Mesothelial cell of epicardium (in vitro differentiated cells): ENCODE measurements at regions not wholly inside any gene's neighbourhood (a gene's known extent, or its start where the extent isn't known, plus 50 kb on each side); places are given as distances from the start of the nearest gene placed in this dataset.

Source experiments
- DNase-seq, 2 experiments: peaks; one replicate each; pipeline ENCODE4 v3.0.0; 2021; ENCODE audit warnings: low spot score in 2 of 2; ENCODE audit not compliant: unreplicated experiment in 2 of 2
- H3K27ac Mint-ChIP-seq: 2 replicates; pipeline ENCODE4 v1.8.0; 2021; ENCODE audit warnings: mixed read lengths
- H3K27me3 Mint-ChIP-seq: 2 replicates; pipeline ENCODE4 v1.8.0; 2021; ENCODE audit warnings: low read depth, mixed read lengths
- H3K36me3 Mint-ChIP-seq: 2 replicates; pipeline ENCODE4 v1.8.0; 2021; ENCODE audit warnings: mixed read lengths
- H3K4me1 Mint-ChIP-seq: 2 replicates; pipeline ENCODE4 v1.8.0; 2021; ENCODE audit warnings: mixed read lengths
- H3K4me3 Mint-ChIP-seq: 2 replicates; pipeline ENCODE4 v1.8.0; 2021; ENCODE audit warnings: mild to moderate bottlenecking, moderate library complexity, mixed read lengths
- H3K9me3 Mint-ChIP-seq: 2 replicates; pipeline ENCODE4 v1.8.0; 2021; ENCODE audit warnings: mixed read lengths
- TF ChIP-seq, protein P1 (sequence below): fragments of 200-600 bp; sonication (generic); IDR thresholded peaks from one replicate; pipeline ENCODE4 v1.5.0; 2021; ENCODE audit warnings: antibody characterized with exemption; ENCODE audit not compliant: unreplicated experiment

GRCh38 chr5:12920527-12920926 lies 1016.3 kb upstream of the CTNND2 start:
- TF ChIP-seq, protein P1, sequence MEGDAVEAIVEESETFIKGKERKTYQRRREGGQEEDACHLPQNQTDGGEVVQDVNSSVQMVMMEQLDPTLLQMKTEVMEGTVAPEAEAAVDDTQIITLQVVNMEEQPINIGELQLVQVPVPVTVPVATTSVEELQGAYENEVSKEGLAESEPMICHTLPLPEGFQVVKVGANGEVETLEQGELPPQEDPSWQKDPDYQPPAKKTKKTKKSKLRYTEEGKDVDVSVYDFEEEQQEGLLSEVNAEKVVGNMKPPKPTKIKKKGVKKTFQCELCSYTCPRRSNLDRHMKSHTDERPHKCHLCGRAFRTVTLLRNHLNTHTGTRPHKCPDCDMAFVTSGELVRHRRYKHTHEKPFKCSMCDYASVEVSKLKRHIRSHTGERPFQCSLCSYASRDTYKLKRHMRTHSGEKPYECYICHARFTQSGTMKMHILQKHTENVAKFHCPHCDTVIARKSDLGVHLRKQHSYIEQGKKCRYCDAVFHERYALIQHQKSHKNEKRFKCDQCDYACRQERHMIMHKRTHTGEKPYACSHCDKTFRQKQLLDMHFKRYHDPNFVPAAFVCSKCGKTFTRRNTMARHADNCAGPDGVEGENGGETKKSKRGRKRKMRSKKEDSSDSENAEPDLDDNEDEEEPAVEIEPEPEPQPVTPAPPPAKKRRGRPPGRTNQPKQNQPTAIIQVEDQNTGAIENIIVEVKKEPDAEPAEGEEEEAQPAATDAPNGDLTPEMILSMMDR, result no peak
- H3K36me3 Mint-ChIP-seq, result no peaks in the 10 kb centered on the region
- H3K4me1 Mint-ChIP-seq, result no peaks in the 10 kb centered on the region
- no peak overlapping the region for H3K4me3 Mint-ChIP-seq
- peaks cover 11% of the 10 kb centered on the region for H3K9me3 Mint-ChIP-seq
- H3K27ac Mint-ChIP-seq, result no peak overlapping the region
- no peak for DNase-seq
- peaks cover 5% of the 10 kb centered on the region for H3K27me3 Mint-ChIP-seq

DNA sequence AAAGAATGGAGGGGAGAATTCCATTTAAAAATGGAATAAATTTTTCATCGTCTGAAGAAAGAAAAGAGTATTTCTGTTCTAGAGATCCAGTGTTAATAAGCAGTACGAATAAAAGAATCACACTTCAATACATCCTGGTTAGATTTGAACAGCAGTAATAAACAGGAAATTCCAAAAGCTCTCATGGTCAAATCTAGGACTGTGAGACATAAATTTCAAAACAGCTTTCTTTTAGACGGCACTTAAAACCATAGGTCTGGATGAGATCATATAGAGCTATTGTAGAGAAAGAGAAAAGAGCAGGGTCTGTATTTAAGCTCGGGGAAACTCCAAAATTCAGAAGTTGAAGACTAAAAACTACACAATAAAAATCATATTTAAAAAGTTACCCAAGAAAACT lies 1006.9 kb upstream of the CTNND2 start:
- Mint-ChIP-seq H3K4me1 (peaks cover 14% of the 10 kb centered on the region), H3K27ac (no peak overlapping the region), H3K4me3 (no peak overlapping the region), H3K27me3 (no peaks in the 10 kb centered on the region), H3K9me3 (peaks cover 2% of the 10 kb centered on the region), H3K36me3 (no peaks in the 10 kb centered on the region)
- no peak for DNase-seq
- TF ChIP-seq, protein P1, result no peak

- peaks cover 14% of the 10 kb centered on the region for H3K4me1 Mint-ChIP-seq
- no peaks in the 10 kb centered on the region for H3K27me3 Mint-ChIP-seq
- TF ChIP-seq, protein P1, result no peak
- DNase-seq, result no peak
- H3K36me3 Mint-ChIP-seq, result no peaks in the 10 kb centered on the region
- H3K27ac Mint-ChIP-seq, result peak overlapping the region; percentile 57
- H3K4me3 Mint-ChIP-seq, result no peak overlapping the region
- H3K9me3 Mint-ChIP-seq, result no peaks in the 10 kb centered on the region
Observed at GRCh38 chr5:12910641-12911040, 1006.4 kb upstream of the CTNND2 start.

DNA sequence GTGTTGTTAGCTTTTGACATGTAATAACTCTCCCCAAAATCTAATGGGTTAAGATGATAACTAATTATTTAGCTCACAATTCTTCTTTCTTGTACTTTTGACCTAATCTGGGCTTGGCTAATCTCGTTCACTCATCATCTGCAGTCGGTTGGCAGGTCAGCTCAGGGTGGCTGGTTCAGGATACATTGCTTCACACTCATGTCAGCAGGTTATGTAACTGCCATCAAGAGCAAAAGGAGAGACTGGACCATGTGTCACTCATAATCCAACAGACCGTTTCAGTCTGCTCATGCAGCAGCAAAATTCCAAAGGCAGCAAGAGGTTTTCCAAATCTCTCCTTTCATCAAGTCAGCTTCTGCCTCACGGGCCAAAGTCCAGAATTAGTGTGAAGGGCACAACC lies 998.4 kb upstream of the CTNND2 start:
- H3K4me3 Mint-ChIP-seq, result no peak overlapping the region
- TF ChIP-seq, protein P1, result no peak
- no peaks in the 10 kb centered on the region for H3K9me3 Mint-ChIP-seq
- no peaks in the 10 kb centered on the region for H3K36me3 Mint-ChIP-seq
- no peaks in the 10 kb centered on the region for H3K4me1 Mint-ChIP-seq
- no peak for DNase-seq
- H3K27ac Mint-ChIP-seq, result no peak overlapping the region
- no peaks in the 10 kb centered on the region for H3K27me3 Mint-ChIP-seq

DNA sequence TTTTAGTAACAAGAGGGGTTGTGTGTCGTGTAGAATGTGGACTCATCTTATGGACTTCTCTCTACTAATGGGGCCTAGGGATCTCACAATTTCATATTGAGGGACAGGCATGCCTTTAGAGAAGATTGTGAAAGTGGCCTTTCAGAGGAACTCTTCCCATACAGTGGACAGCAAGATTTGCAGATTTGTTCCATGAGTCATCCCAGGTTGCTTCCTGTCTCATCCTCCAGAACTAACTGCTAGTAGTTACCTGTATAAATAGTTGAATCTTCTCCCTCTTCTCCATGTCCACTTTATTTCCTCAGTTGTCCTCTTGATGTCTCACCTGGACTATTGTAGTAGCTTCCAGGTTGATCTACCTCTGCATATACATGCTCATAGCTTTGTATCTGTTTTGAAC lies 997.5 kb upstream of the CTNND2 start:
- no peak for DNase-seq
- no peaks in the 10 kb centered on the region for H3K27me3 Mint-ChIP-seq
- no peaks in the 10 kb centered on the region for H3K36me3 Mint-ChIP-seq
- H3K4me1 Mint-ChIP-seq, result no peaks in the 10 kb centered on the region
- no peak overlapping the region for H3K4me3 Mint-ChIP-seq
- no peaks in the 10 kb centered on the region for H3K9me3 Mint-ChIP-seq
- no peak overlapping the region for H3K27ac Mint-ChIP-seq
- TF ChIP-seq, protein P1, result no peak

DNA sequence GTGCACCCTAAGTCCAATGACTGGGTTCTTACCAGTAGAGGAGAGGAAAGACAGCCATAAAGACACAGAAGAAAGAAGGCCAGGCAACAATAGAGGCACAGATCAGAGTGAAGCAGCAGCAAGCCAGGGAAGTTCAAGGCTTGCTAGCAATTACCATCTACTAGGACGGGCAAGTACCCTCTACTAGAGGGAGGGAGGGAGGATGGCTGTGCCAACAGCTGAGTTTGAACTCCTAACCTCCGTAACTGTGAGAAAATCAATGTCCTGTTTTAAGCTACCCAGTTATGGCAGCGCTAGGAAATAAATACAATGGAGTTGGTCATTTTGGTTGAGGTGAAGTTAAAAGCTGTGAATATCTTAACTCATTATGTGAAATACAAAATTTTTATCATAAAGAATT lies 991.8 kb upstream of the CTNND2 start:
- Mint-ChIP-seq H3K4me3 (no peak overlapping the region), H3K27me3 (no peaks in the 10 kb centered on the region)
- TF ChIP-seq, protein P1, result no peak

More for the DNA sequence above, 991.8 kb upstream of the CTNND2 start:
- Mint-ChIP-seq H3K4me1 (no peaks in the 10 kb centered on the region), H3K36me3 (no peaks in the 10 kb centered on the region), H3K9me3 (no peaks in the 10 kb centered on the region), H3K27ac (no peak overlapping the region)
- no peak for DNase-seq
